GM12872 (cell line): ENCODE measurements at regions not wholly inside any gene's neighbourhood (a gene's known extent, or its start where the extent isn't known, plus 50 kb on each side); places are given as distances from the start of the nearest gene placed in this dataset.

Source experiments
- TF ChIP-seq, protein P1 (sequence below): IDR thresholded peaks from 3 replicates; pipeline ENCODE4 v1.5.1; 2011; ENCODE audit warnings: low read depth, mild to moderate bottlenecking, low read length, moderate library complexity; ENCODE audit not compliant: insufficient read depth

DNA sequence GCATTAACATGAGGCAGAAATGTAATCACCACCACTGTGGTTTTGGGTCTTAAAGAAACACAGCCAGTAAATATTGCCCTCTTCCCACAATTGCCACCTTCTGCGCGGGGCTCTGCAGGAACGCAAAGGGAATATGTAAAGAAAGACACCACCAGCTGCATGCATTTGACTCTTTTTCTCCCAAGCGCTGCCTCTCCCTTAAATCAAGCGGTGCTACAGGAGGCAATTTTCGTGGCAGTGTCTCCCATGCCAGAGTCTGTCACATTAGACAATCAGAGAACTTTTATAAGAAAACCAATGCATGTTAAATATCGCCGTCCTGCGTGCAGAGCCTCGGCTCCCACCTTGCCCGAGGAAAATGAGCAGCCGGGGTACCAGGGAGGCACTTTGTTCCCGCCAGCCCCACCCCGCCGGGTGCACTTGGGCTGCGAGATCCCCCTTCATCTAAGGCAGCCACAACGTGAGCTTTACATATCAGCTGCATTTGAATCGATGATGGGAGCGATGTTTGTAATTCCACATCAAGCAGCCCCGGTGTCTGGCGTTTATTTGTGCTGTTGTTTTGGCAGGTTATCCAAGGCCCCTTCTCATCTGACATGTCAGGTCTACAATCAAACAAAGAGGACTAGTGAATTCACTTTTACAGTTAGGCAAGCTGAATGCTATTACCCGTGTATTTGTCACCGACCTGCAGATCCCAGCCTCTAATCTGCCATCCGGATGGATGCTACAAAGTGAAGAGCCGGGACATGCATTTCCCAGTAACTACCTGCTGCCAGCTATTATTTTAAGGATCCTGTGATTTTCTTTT lies 72.3 kb upstream of the MGMT start:
- TF ChIP-seq, protein P1, sequence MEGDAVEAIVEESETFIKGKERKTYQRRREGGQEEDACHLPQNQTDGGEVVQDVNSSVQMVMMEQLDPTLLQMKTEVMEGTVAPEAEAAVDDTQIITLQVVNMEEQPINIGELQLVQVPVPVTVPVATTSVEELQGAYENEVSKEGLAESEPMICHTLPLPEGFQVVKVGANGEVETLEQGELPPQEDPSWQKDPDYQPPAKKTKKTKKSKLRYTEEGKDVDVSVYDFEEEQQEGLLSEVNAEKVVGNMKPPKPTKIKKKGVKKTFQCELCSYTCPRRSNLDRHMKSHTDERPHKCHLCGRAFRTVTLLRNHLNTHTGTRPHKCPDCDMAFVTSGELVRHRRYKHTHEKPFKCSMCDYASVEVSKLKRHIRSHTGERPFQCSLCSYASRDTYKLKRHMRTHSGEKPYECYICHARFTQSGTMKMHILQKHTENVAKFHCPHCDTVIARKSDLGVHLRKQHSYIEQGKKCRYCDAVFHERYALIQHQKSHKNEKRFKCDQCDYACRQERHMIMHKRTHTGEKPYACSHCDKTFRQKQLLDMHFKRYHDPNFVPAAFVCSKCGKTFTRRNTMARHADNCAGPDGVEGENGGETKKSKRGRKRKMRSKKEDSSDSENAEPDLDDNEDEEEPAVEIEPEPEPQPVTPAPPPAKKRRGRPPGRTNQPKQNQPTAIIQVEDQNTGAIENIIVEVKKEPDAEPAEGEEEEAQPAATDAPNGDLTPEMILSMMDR: no peak

DNA sequence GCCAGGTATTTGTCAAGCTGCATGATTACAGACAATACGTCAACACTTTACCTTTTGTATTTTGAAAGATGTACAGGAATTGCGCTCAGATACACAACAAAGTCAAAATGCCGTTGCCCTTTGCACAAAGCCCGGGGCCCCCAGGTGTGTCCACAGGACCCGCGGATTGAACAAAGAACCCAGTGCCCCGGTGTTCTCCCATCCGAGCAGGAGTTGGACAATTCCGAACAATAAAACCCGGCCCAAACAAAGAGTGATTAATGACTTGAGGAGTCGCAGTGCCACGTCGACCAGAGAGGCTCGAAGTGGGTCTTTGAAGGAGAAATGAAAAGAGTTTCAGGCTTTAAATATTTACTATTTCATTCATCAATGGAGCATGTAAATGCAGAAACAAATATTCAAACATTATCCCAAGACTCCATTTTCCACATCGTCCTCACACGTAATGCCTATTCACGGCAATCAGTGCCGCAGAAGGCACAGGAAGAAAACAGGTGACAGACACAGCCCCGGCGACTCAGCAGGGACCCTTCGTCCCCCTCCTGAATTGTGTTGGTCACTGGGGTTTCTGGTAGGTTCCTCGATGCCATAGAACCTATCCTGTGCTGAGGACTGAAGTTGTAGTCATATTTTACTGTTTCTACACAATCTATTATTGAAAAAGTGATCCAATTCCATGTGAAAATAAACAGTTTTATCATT lies 70.9 kb upstream of the MGMT start:
- TF ChIP-seq, protein P1: no peak

DNA sequence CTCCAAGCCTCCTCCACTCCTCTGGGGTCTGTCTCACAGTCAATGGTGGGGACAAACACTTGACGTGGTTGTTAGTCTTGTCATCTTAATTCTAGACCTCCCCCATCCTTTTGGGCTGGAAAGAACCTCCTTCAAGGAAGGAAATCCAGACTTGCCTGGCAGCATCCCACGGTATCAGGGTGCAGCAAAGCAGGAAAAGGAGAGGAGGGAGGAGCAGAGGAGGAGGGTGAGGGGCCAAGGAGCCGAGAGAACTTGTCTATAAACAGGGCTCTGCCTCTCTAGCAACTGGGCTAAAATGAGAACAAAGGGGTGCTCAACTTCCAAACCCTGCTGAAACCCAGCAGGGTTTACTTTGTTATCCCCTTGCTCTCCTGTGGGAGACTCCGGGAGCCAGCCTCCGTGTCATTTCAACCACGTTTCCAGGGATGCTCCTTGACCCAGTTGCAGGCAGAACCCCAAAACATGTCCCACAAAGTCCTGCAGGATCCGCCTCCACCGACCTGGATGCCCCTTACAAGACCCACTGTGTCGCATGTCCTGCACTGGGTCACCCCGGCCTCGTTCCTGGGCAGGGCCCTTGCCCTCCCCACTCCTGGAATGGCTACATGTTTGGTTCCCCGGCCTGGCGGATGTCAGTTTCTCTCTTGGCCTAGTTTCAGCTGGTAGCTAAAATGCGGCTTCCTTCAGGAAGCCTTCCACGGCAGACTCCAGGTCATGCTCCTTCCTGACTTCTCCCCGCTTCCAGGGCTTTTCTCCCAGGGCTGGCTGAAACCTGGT lies 69.7 kb upstream of the MGMT start:
- TF ChIP-seq, protein P1: no peak

DNA sequence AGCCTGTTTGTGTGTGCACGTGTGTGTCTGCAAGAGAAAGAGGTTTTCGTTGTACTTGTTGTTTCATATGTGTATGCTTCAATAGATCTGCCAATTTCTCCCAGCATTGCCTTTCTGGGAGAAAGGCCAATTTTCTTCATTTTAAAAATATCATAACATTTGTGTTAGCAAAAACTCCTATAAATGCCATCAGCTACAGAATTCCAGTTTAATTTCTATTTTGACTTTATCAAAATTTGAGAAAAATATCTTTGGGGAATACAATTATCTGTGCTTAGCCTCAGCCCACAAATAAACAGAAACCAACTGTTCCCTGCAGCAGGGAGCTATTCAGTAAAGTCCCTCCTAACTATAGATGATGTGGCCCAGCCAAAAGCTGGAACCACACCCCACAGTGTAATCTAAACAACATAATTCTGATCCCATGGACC lies 68.3 kb upstream of the MGMT start:
- TF ChIP-seq, protein P1: no peak

DNA sequence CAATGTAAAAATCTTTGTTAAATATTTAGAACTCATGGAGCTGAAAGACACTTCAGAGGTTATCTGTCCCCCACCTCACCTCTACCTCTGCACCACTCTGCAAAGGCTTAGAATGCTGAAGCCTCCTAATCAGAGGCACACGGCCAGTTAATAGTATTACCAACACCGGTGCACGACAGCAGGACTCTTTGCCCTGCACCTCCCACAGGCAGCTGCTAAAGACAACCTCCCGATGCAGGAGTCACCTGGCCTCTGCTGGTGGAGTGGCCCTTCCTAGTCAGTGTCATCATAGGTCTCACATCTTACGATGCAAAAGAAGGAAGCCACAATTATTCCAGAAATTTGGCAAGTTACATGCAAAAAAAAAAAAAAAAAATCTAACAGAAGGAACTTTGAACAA lies 66.6 kb upstream of the MGMT start:
- TF ChIP-seq, protein P1: no peak

DNA sequence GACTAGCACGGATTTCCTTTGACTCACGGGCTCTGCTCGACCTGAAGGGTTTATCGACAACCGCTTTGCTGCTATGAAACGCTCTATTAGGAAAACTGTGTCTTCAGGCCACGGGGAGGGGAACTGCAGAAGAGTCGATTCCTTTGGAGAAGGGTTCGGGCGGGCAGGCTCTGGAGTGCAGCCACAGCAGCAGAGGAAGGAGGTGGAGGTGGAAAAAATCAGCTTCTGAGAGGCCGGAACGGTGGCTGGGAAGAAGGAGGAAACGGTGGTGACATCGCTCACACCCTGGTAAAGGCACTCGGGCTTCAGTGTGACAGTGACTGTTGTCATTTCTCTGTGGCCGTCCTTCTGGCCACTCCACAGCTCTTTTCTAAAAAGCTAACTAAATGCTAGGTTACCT lies 64.6 kb upstream of the MGMT start:
- TF ChIP-seq, protein P1: no peak

DNA sequence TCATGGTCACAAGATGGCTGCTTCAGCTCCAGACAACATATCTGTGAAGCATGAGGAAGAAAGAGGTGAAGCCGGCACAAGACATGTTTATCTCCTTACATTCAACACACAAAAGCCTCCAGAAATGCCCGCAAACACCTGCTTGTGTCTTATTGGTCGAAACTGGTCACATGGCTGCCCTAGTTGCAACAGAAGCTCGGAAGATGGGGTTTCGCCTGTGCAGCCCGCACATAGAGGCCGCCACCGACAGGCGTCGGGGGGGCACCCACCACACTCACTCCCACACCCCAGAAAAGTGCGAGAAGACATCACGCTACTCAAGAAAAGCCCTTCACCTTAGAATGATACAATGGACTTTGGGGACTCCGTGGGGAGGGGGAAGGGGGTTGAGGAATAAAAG lies 63.0 kb upstream of the MGMT start:
- TF ChIP-seq, protein P1: no peak
